T47D (cell line): ENCODE measurements at regions not wholly inside any gene's neighbourhood (a gene's known extent, or its start where the extent isn't known, plus 50 kb on each side); places are given as distances from the start of the nearest gene placed in this dataset.
A peak's percentile ranks its signal among the peaks of the same experiment; 100 is the strongest.

Source experiments
- DNase-seq, 2 experiments: peaks; one replicate each; pipeline versions ENCODE4 v3.0.0 to v3.0.0-alpha.2; 2011 to 2012; ENCODE audit warnings: low read depth in 1 of 2, low spot score in 1 of 2
- JUND ChIP-seq: IDR thresholded peaks from 2 replicates; pipeline ENCODE4 v1.6.1; 2012; ENCODE audit warnings: low read depth
- in situ Hi-C: cut with HindIII; loops from 2 replicates; pipeline ENCODE4 v1.10.0; 2016; ENCODE audit warnings: low sequenced_read_pairs, low pct_unique_long_range_greater_than_20kb

- in situ Hi-C loops, result no loop called here
- no peak for TF ChIP-seq JUND
- no peak for DNase-seq
Observed at GRCh38 chr13:85204668-85205344, 594.4 kb downstream of the SLITRK6 start.

- in situ Hi-C loops, result no loop called here
- DNase-seq, result no peak
- TF ChIP-seq JUND, result no peak
Observed at GRCh38 chr13:85197431-85197830, 601.8 kb downstream of the SLITRK6 start.

GRCh38 chr13:85194482-85194881, 604.7 kb downstream of the SLITRK6 start:
- no peak for TF ChIP-seq JUND
- DNase-seq, result no peak
- in situ Hi-C loops, result no loop called here

- in situ Hi-C loops, result no loop called here
- TF ChIP-seq JUND, result no peak
- no peak for DNase-seq
Observed at GRCh38 chr13:85191996-85192718, 607.1 kb downstream of the SLITRK6 start.

GRCh38 chr13:85186356-85187045, 612.7 kb downstream of the SLITRK6 start:
- in situ Hi-C loops, result no loop called here
- DNase-seq, result no peak
- TF ChIP-seq JUND, result no peak

- no peak for TF ChIP-seq JUND
- in situ Hi-C loops, result no loop called here
- DNase-seq, result no peak
Observed at GRCh38 chr13:85174291-85174690, 624.9 kb downstream of the SLITRK6 start.

- in situ Hi-C loops, result no loop called here
- TF ChIP-seq JUND, result no peak
- DNase-seq, result no peak
Observed at GRCh38 chr13:85170372-85170771, 628.8 kb downstream of the SLITRK6 start.

- in situ Hi-C loops, result no loop called here
- no peak for TF ChIP-seq JUND
- DNase-seq, result no peak
Observed at GRCh38 chr13:85166891-85167290, 632.3 kb downstream of the SLITRK6 start.

- TF ChIP-seq JUND, result no peak
- DNase-seq, result no peak
- in situ Hi-C loops, result no loop called here
Observed at GRCh38 chr13:85163063-85163462, 636.2 kb downstream of the SLITRK6 start.

GRCh38 chr13:85148009-85148408, 651.2 kb downstream of the SLITRK6 start:
- TF ChIP-seq JUND, result no peak
- in situ Hi-C loops, result no loop called here
- peak in 1 of 2 experiments; percentile 19 for DNase-seq

- DNase-seq, result no peak
- in situ Hi-C loops, result no loop called here
- TF ChIP-seq JUND, result no peak
Observed at GRCh38 chr13:85142351-85142927, 656.8 kb downstream of the SLITRK6 start.

- TF ChIP-seq JUND, result no peak
- in situ Hi-C loops, result no loop called here
- DNase-seq, result no peak
Observed at GRCh38 chr13:85141401-85141800, 657.8 kb downstream of the SLITRK6 start.

- DNase-seq, result peak in 1 of 2 experiments; percentile 1
- no peak for TF ChIP-seq JUND
- in situ Hi-C loops, result no loop called here
Observed at GRCh38 chr13:85140192-85140591, 659.0 kb downstream of the SLITRK6 start.
